ENCODE measurements at regions not wholly inside any gene's neighbourhood (a gene's known extent, or its start where the extent isn't known, plus 50 kb on each side); places are given as distances from the start of the nearest gene placed in this dataset.

GRCh38 chr20:10784554-10785183 is 110.9 kb upstream of the JAG1 start:
- TF ChIP-seq, protein P1, sequence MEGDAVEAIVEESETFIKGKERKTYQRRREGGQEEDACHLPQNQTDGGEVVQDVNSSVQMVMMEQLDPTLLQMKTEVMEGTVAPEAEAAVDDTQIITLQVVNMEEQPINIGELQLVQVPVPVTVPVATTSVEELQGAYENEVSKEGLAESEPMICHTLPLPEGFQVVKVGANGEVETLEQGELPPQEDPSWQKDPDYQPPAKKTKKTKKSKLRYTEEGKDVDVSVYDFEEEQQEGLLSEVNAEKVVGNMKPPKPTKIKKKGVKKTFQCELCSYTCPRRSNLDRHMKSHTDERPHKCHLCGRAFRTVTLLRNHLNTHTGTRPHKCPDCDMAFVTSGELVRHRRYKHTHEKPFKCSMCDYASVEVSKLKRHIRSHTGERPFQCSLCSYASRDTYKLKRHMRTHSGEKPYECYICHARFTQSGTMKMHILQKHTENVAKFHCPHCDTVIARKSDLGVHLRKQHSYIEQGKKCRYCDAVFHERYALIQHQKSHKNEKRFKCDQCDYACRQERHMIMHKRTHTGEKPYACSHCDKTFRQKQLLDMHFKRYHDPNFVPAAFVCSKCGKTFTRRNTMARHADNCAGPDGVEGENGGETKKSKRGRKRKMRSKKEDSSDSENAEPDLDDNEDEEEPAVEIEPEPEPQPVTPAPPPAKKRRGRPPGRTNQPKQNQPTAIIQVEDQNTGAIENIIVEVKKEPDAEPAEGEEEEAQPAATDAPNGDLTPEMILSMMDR (IDR thresholded peaks at IDR 0.05): no peak
- TF ChIP-seq POLR2A (IDR thresholded peaks at IDR 0.05): no peak

All from Peyer's patch (tissue), 4 donors.